Coronary artery (tissue), 2 donors: ENCODE measurements at regions not wholly inside any gene's neighbourhood (a gene's known extent, or its start where the extent isn't known, plus 50 kb on each side); places are given as distances from the start of the nearest gene placed in this dataset.

Experiments
- DNase-seq: peaks from one replicate; pipeline ENCODE4 v3.0.0-alpha.2; 2017; ENCODE audit warnings: low spot score
- H3K27ac ChIP-seq, 2 donors: fragments of 200-600 bp; sonication (generic); one replicate each; pipeline ENCODE4 v1.5.1; 2016 to 2019
- H3K4me3 ChIP-seq: fragments of 200-600 bp; sonication (generic); 2 replicates; pipeline ENCODE4 v1.5.1; 2016; ENCODE audit warnings: mild to moderate bottlenecking, moderate library complexity
- CTCF ChIP-seq: fragments of 200-600 bp; sonication (generic); IDR thresholded peaks from one replicate; pipeline ENCODE4 v1.5.1; 2019; ENCODE audit warnings: antibody characterized with exemption

GRCh38 chr4:144318797-144319196, 178.3 kb upstream of the GYPA start:
- Histone ChIP-seq H3K27ac (no peak overlapping the region), H3K4me3 (no peak overlapping the region)
- no peak for TF ChIP-seq CTCF
- DNase-seq = no peak

DNA sequence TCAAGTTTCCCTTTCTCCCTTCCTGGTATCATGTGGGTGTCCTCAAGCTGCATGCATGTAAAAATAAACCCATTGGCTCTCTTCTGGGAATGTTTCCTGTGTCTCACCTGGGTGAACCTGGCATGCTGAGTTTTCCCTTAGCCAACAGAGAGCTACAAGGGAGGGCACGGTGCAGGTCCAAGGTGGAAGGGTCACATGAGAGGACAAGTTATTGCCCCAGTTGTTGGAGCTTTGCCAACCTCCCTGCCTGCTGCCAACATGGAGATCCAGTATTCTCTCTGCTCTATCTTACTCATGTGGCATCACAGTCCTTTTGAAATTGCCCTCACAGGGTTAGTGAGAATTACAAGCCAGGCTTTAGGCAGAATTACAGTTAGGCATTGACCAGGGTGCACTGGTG, 196.1 kb upstream of the GYPA start:
- no peak for TF ChIP-seq CTCF
- no peak for DNase-seq
- Histone ChIP-seq H3K4me3 (no peak overlapping the region), H3K27ac (no peak overlapping the region)

GRCh38 chr4:144338148-144338547, 197.6 kb upstream of the GYPA start:
- Histone ChIP-seq H3K27ac (no peak overlapping the region), H3K4me3 (no peak overlapping the region)
- DNase-seq = no peak
- TF ChIP-seq CTCF = no peak

- TF ChIP-seq CTCF = no peak
- Histone ChIP-seq H3K27ac (no peak overlapping the region), H3K4me3 (no peak overlapping the region)
- DNase-seq = no peak
Observed at GRCh38 chr4:144338834-144339233, 198.3 kb upstream of the GYPA start.

GRCh38 chr4:144340931-144341330, 200.4 kb upstream of the GYPA start:
- Histone ChIP-seq H3K27ac (no peak overlapping the region), H3K4me3 (no peak overlapping the region)
- TF ChIP-seq CTCF = no peak
- DNase-seq = no peak

- no peak for DNase-seq
- Histone ChIP-seq H3K4me3 (no peak overlapping the region), H3K27ac (no peak overlapping the region)
Observed at GRCh38 chr4:144342949-144343760, 202.6 kb upstream of the GYPA start.

More at GRCh38 chr4:144342949-144343760, 202.6 kb upstream of the GYPA start:
- no peak for TF ChIP-seq CTCF
